Mesodermal cell (in vitro differentiated cells): ENCODE measurements at regions not wholly inside any gene's neighbourhood (a gene's known extent, or its start where the extent isn't known, plus 50 kb on each side); places are given as distances from the start of the nearest gene placed in this dataset.
"Not testable (repeated sequence)": the region's sequence is repeated elsewhere in the genome, so short reads cannot be mapped to it uniquely, and the experiment has no call there.

Experiments used
- H3K27ac ChIP-seq: 2 replicates; pipeline ENCODE4 v1.7.0; 2013; ENCODE audit warnings: mild to moderate bottlenecking, low read depth, low read length, moderate library complexity; ENCODE audit not compliant: severe bottlenecking
- H3K36me3 ChIP-seq: 2 replicates; pipeline ENCODE4 v1.7.1; 2013; ENCODE audit warnings: mild to moderate bottlenecking, low read length, moderate library complexity; ENCODE audit not compliant: control insufficient read depth, insufficient read depth
- H3K4me1 ChIP-seq: one replicate; pipeline ENCODE4 v1.7.1; 2013; ENCODE audit warnings: mild to moderate bottlenecking, low read length; ENCODE audit not compliant: insufficient read depth, control insufficient read depth, poor library complexity, severe bottlenecking
- H3K4me3 ChIP-seq: 2 replicates; pipeline ENCODE4 v1.7.0; 2013; ENCODE audit warnings: low read length, control low read depth, mild to moderate bottlenecking; ENCODE audit not compliant: insufficient read depth, poor library complexity, severe bottlenecking; ENCODE audit errors: extremely low read depth
- H3K9me3 ChIP-seq: 2 replicates; pipeline ENCODE4 v1.7.1; 2013; ENCODE audit warnings: mild to moderate bottlenecking, low read length, moderate library complexity; ENCODE audit not compliant: control insufficient read depth
- WGBS, 2 experiments: methylation state at CpG; one replicate each; pipeline ENCODE4 v1.1.5; 2013; ENCODE audit warnings: missing lambda C conversion rate in 2 of 2; ENCODE audit not compliant: insufficient coverage in 2 of 2; 5-methylcytosine and 5-hydroxymethylcytosine counted together

- Histone ChIP-seq H3K36me3 (no peaks in the 10 kb centered on the region), H3K9me3 (no peaks in the 10 kb centered on the region), H3K4me3 (no peak overlapping the region), H3K4me1 (no peaks in the 10 kb centered on the region), H3K27ac (no peak overlapping the region)
- 82 to 97% methylated on average over 6 of the region's 6 CpGs for WGBS, 2 experiments
These were observed 137.2 kb upstream of the WDR1 start for GRCh38 chr4:10253765-10254164.

DNA sequence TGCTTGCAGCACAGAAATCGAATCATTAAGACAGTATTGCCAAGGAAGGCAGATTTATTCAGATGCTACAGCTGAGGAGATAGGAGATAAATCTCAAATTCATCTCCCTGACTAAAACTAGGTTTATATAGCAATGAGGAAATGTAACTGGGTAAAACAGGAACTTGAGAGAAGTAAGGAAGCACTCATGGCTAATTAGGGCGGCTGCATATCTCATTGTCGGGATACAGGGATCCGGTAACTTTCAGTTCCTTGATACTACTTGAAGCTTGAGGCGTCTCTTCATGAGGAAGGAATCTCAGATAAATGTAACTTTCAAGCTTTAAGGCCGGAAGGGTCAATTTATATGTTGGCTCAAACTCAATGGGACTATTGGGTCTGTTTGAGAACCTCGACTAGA lies 129.2 kb upstream of the WDR1 start:
- H3K36me3 ChIP-seq = no peaks in the 10 kb centered on the region
- H3K4me3 ChIP-seq = no peak overlapping the region
- H3K9me3 ChIP-seq = no peaks in the 10 kb centered on the region
- WGBS, 2 experiments = 86 to 92% methylated on average over 6 to 7 of the region's 7 CpGs
- H3K27ac ChIP-seq = no peak overlapping the region
- no peaks in the 10 kb centered on the region for H3K4me1 ChIP-seq

GRCh38 chr4:10243856-10244255 lies 127.3 kb upstream of the WDR1 start:
- Histone ChIP-seq H3K9me3 (no peaks in the 10 kb centered on the region), H3K27ac (no peak overlapping the region), H3K4me1 (no peaks in the 10 kb centered on the region), H3K4me3 (no peak overlapping the region), H3K36me3 (no peaks in the 10 kb centered on the region)
- WGBS, 2 experiments = 50 to 88% methylated on average over 1 of the region's 2 CpGs

- 0% methylated on average over 1 of the region's 1 CpG for WGBS, 2 experiments
- H3K36me3 ChIP-seq = no peaks in the 10 kb centered on the region
- H3K9me3 ChIP-seq = no peaks in the 10 kb centered on the region
- H3K4me1 ChIP-seq = no peaks in the 10 kb centered on the region
- H3K27ac ChIP-seq = no peak overlapping the region
- no peak overlapping the region for H3K4me3 ChIP-seq
These were observed 124.1 kb upstream of the WDR1 start for GRCh38 chr4:10240691-10241090.

DNA sequence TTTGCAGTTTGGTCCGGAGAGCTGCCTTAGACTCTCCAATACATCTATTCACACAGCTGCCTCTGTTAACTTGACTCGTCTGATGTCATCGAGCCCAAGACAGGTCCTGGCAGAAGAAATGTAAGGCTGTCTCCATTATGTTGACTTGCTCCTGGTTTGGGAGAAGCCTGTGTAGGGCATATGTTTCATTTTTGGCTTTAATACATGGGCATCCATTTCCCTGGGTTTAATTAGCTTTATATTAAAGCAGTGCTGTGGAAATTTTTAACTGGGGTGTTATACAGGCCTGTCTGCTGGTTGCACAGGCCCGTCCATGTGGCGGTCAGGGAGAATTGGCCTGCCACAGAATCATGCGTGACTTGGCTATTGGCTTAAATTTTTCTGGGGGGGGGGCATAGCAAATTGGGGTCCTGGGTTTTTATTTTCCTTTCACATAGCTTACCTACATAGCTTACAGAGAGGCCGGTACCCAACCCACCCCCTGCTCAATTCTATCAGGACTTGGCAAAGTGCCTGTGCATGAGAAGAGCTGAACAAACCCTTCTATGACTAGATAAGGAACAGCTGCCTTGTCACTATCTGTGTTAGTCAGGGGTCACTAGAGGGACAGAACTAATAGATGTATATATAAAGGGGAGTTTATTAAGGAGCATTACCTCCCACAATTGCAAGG lies 123.5 kb upstream of the WDR1 start:
- Histone ChIP-seq H3K9me3 (no peaks in the 10 kb centered on the region), H3K4me3 (no peak overlapping the region), H3K27ac (no peak overlapping the region), H3K36me3 (no peaks in the 10 kb centered on the region), H3K4me1 (no peaks in the 10 kb centered on the region)
- 80 to 93% methylated on average over 1 to 2 of the region's 7 CpGs for WGBS, 2 experiments

DNA sequence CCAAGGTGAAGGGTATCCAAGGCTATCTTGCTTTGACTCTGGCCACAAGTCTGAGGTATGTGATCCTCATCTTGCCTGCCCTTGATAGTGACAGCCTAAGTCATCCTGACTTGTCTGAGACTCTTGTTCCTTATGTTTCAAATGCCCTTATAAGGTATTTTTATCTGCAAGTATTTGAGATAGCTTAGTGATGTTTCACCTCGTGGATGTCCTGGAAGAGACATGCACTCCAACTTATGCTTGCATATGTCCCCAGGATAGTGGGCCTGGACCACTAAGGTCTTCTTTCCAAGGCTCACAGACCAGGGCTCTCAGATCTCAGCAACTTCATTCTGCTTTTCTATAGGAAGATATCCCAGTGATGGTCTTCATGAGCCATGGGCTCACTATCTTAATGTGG lies 120.5 kb upstream of the WDR1 start:
- Histone ChIP-seq H3K4me1 (no peaks in the 10 kb centered on the region), H3K9me3 (no peaks in the 10 kb centered on the region)
- WGBS, 2 experiments = 80 to 100% methylated on average over 1 of the region's 1 CpG

GRCh38 chr4:10232114-10232513 lies 115.5 kb upstream of the WDR1 start:
- Histone ChIP-seq H3K27ac (no peak overlapping the region), H3K36me3 (no peaks in the 10 kb centered on the region), H3K9me3 (no peaks in the 10 kb centered on the region), H3K4me1 (no peaks in the 10 kb centered on the region), H3K4me3 (no peak overlapping the region)
- WGBS, 2 experiments = 73 to 86% methylated on average over 2 to 4 of the region's 4 CpGs

More for the DNA sequence above, 120.5 kb upstream of the WDR1 start:
- H3K36me3 ChIP-seq = no peaks in the 10 kb centered on the region
- H3K27ac ChIP-seq = no peak overlapping the region
- no peak overlapping the region for H3K4me3 ChIP-seq

GRCh38 chr4:10226756-10227155 lies 110.2 kb upstream of the WDR1 start:
- H3K9me3 ChIP-seq = no peaks in the 10 kb centered on the region
- no peaks in the 10 kb centered on the region for H3K36me3 ChIP-seq
- H3K4me1 ChIP-seq = no peaks in the 10 kb centered on the region
- H3K4me3 ChIP-seq = no peak overlapping the region
- no peak overlapping the region for H3K27ac ChIP-seq
- WGBS, 2 experiments = 100% methylated on average over 1 of the region's 3 CpGs; no CpG with 5 or more reads in 1 of the 2 experiments

DNA sequence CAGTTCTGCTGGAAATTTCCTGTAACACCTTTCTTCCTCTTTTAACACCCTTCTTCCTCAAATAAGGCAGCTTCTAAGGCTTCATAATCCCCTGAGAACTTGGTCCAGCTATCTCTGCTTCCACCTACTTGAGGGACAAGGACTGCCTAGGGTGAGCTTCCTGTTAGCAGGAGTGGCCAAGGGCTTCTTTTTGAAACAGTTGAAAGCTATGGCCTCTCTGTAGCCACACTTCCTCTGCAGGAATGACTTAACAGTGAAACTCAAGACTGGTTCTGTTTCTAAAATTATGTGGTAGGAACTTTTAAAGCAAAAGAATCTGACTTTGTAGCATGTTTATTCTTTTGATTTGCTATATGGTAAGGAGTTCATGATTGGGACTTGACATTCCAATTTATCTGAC lies 108.5 kb upstream of the WDR1 start:
- Histone ChIP-seq H3K36me3 (no peaks in the 10 kb centered on the region), H3K4me1 (no peaks in the 10 kb centered on the region), H3K9me3 (no peaks in the 10 kb centered on the region), H3K4me3 (no peak overlapping the region), H3K27ac (no peak overlapping the region)

DNA sequence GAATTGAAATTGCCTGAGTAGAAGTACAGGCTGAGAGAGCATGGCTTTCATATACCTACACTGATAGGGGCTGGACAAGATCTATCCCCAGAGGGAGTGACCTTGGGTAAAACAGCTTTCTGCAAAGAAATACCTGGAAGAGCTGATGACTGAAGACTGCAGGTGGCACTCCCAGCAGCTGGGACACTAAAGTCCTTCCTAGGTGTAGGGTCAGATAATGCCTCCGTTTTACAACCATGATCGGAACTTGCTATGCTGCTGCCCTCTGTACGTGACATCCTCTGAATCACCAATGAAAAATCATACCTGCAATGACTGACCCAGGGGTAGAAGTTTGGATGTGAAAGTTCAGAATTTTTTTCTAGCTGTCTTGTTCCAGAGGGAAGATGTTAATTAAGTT lies 107.2 kb upstream of the WDR1 start:
- H3K4me3 ChIP-seq = no peak overlapping the region
- H3K4me1 ChIP-seq = no peaks in the 10 kb centered on the region
- WGBS, 2 experiments = no CpG with 5 or more reads among the region's 3 CpGs
- H3K36me3 ChIP-seq = no peaks in the 10 kb centered on the region
- no peak overlapping the region for H3K27ac ChIP-seq
- H3K9me3 ChIP-seq = no peaks in the 10 kb centered on the region

- not testable (repeated sequence) for H3K36me3 ChIP-seq, H3K4me1 ChIP-seq, H3K9me3 ChIP-seq, H3K4me3 ChIP-seq, H3K27ac ChIP-seq
- 100% methylated on average over 1 to 2 of the region's 3 CpGs for WGBS, 2 experiments
These were observed 96.9 kb upstream of the WDR1 start for GRCh38 chr4:10213481-10213880.
